C4-2B (cell line): ENCODE measurements at regions not wholly inside any gene's neighbourhood (a gene's known extent, or its start where the extent isn't known, plus 50 kb on each side); places are given as distances from the start of the nearest gene placed in this dataset.

ENCODE experiments used
- H3K27ac ChIP-seq: fragments of 450-650 bp; 2 replicates; pipeline ENCODE4 v1.5.1; 2017
- ZFX ChIP-seq: fragments of 450-650 bp; IDR thresholded peaks from 2 replicates; pipeline ENCODE4 v1.6.1; 2017
- TF ChIP-seq, protein P1 (sequence below): fragments of 450-650 bp; conservative IDR thresholded peaks from 2 replicates; pipeline ENCODE4 v1.5.1; 2017; ENCODE audit warnings: mild to moderate bottlenecking

DNA sequence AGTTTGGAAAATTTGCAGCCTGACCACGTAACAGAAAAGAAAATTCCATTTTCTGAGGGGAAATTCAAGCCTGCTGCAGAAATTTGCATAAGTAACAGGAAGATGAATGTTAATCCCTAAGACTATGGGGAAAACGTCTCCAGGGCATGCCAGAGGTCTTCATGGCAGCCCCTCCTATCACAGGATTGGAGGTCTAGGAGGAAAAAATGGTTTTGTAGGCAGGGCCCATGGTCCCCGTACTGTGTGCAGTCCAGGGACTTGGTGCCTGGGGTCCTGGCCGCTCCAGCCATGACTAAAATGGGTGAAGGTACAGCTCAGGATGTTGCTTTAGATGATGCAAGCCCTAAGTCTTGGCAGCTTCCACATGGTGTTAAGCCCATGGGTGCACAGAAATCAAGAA lies 437.3 kb upstream of the SEMA3A start:
- H3K27ac ChIP-seq: no peak overlapping the region
- TF ChIP-seq ZFX: no peak
- TF ChIP-seq, protein P1, sequence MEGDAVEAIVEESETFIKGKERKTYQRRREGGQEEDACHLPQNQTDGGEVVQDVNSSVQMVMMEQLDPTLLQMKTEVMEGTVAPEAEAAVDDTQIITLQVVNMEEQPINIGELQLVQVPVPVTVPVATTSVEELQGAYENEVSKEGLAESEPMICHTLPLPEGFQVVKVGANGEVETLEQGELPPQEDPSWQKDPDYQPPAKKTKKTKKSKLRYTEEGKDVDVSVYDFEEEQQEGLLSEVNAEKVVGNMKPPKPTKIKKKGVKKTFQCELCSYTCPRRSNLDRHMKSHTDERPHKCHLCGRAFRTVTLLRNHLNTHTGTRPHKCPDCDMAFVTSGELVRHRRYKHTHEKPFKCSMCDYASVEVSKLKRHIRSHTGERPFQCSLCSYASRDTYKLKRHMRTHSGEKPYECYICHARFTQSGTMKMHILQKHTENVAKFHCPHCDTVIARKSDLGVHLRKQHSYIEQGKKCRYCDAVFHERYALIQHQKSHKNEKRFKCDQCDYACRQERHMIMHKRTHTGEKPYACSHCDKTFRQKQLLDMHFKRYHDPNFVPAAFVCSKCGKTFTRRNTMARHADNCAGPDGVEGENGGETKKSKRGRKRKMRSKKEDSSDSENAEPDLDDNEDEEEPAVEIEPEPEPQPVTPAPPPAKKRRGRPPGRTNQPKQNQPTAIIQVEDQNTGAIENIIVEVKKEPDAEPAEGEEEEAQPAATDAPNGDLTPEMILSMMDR: no peak

DNA sequence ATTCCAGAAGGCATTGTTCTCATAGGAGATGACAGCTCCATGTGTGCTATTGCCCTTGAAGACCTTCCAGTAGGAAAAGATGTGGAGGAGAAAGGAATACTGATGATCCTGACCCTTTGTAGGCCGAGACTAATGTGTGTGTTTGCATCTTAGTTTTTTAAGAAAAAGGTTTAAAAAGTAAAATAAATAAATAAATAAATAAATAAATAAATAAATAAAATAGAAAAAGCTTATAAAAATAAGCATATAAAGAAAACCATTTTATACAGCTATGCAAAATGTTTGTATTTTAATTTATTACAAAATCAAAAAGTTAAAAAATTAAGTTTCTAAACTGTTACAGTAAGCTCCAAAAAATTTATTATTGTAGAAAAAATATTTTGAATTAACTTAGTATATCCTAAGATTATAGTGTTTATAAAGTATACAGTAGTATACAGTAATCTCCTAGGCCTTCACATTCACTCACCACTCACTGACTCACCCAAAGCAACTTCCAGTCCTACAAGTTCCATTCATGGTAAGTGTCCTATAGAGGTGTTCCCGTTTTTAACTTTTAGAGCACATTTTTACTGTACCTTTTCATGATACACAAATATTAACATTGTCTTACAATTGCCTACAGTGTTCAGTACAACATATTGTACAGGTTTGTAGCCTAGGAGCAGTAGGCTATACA lies 435.2 kb upstream of the SEMA3A start:
- TF ChIP-seq, protein P1: no peak
- TF ChIP-seq ZFX: no peak

DNA sequence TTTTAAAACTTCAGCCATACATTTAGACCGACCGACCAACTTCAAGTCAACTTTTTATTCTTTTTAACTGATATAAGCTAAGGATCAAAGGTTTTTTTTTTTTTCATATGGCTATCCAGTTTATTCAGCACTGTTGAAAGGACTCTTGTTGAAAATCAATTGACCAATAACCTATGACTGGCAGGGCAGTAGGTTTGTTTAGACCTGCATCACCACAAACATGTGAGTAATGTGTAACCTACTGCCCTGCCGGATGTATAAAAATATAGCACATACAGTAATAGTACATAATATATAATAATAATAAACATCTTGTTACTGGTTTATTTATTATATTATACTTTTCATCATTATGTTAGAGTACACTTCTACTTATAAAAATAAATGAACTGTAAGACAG lies 434.6 kb upstream of the SEMA3A start:
- no peak for TF ChIP-seq ZFX
- TF ChIP-seq, protein P1: no peak
- H3K27ac ChIP-seq: no peak overlapping the region

More for the DNA sequence above, 435.2 kb upstream of the SEMA3A start:
- no peak overlapping the region for H3K27ac ChIP-seq

DNA sequence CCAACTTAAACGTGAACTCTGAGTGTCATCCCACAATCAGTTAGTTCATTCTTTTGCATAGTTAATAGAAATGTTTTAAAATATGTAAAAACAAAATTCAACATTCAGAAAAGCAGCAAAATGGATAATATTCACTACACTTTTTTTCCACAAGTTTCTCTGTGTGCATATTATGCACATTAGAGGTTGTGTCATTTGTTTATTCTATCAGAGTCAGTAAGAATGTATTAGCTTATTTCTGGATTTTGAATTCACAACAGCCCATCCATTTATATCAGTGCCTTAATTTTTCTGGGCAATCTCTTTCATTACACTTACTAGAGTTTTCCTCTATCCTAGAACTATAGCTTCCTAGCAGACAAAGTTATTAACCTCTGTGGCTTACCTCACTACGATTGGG lies 432.7 kb upstream of the SEMA3A start:
- H3K27ac ChIP-seq: no peak overlapping the region
- no peak for TF ChIP-seq ZFX
- TF ChIP-seq, protein P1: no peak

DNA sequence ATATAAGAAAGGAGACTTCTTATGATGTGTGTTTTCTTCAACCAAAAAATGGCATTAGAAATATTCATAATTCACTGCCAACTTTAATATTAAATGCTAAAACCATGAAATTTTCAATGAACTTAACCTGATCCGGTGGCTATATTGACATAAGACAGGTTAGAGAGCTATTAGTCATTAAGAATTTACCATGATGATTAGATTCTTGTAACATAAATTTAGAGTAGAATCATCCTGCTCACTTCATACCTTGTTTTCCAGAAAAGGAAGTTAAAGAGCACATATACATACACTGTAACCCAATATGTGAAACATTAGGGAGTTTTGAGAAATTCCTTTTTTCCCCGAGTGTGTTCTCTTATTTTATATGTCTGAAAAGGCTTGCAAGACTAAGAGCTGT lies 430.3 kb upstream of the SEMA3A start:
- no peak overlapping the region for H3K27ac ChIP-seq

DNA sequence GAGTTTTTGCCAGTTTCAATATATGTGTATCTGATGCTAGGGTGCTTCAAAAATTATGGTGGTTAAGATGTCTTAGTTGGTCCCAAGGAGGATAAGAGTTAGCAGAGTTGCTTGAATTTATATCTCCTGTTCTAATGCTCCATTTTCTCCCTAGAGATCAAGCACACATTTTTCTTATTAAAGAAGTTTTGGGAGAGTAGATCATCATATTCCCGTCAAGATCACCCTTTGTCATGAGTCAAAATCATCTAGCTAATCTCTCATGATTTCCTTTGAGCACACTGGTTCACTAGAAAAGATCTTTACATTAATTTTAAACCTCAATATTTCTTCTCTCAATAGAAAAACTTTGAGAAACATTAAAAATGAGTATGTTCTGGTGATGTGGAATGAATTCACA lies 429.9 kb upstream of the SEMA3A start:
- H3K27ac ChIP-seq: no peak overlapping the region
- no peak for TF ChIP-seq ZFX
- TF ChIP-seq, protein P1: no peak

More for the DNA sequence above, 430.3 kb upstream of the SEMA3A start:
- TF ChIP-seq, protein P1: no peak
- TF ChIP-seq ZFX: no peak

DNA sequence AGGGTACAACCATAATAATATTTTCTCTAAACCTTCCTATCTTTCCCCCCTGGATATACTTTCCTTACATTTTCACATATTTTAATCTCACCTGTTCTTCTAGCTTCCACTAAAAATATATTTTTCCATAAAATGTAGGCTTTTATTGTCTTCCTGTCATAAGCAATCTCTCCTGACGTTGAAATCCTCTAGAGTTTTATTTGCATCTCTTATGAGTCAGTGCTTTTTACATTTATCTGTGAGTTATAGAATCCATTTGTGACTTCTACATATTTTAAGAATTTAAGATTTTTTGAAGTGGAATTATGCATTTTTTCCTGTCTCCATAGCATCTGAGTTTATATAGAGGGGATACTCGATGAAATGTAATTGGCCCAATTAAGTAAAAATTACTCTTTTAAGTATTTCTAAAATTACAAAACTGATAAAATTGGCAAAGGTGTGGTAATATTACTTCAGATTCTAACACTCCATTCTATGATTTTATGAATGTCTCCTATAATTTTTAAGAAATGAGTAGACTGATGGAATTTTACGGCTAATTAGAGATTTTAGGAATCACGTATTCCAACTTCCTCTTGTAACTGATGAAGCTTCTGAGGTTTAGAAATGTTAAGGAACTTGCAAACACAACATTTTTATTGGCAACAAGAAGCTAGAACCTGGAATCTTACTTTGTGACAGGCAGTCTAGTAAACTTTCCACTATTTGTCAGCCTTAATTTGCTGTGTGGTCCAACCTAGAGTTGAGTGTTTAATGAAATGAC lies 422.9 kb upstream of the SEMA3A start:
- no peak overlapping the region for H3K27ac ChIP-seq
- no peak for TF ChIP-seq ZFX
